Naive B cell (primary cell): ENCODE measurements at regions not wholly inside any gene's neighbourhood (a gene's known extent, or its start where the extent isn't known, plus 50 kb on each side); places are given as distances from the start of the nearest gene placed in this dataset.
A peak's percentile ranks its signal among the peaks of the same experiment; 100 is the strongest.

ENCODE experiments used
- ATAC-seq, 2 donors: fragments of 150-1000 bp; cut with Tn5 transposase; 2 replicates each; pipeline ENCODE4 v1.10.0; 2021; ENCODE audit warnings: low read depth in 2 of 2, mild to moderate bottlenecking in 2 of 2, moderate library complexity in 2 of 2
- DNase-seq: peaks from one replicate; pipeline ENCODE4 v3.0.0; 2022
- H3K27ac Mint-ChIP-seq, 6 donors: one replicate each; pipeline ENCODE4 v1.8.0; 2020 to 2022; ENCODE audit warnings: mild to moderate bottlenecking in 6 of 6, mixed read lengths in 6 of 6, moderate library complexity in 5 of 6, inconsistent platforms in 2 of 6
- H3K27me3 Mint-ChIP-seq, 3 donors: one replicate each; pipeline ENCODE4 v1.8.0; 2021 to 2022; ENCODE audit warnings: mixed read lengths in 3 of 3, mild to moderate bottlenecking in 1 of 3
- H3K36me3 Mint-ChIP-seq, 2 donors: one replicate each; pipeline ENCODE4 v1.8.0; 2020 to 2022; ENCODE audit warnings: mixed read lengths in 2 of 2, inconsistent platforms in 1 of 2, mild to moderate bottlenecking in 1 of 2
- H3K4me1 Mint-ChIP-seq, 3 donors: one replicate each; pipeline ENCODE4 v1.8.0; 2020 to 2022; ENCODE audit warnings: mixed read lengths in 3 of 3, inconsistent platforms in 1 of 3, mild to moderate bottlenecking in 1 of 3, moderate library complexity in 1 of 3
- H3K4me3 Mint-ChIP-seq, 8 donors: one replicate each; pipeline ENCODE4 v1.8.0; 2020 to 2022; ENCODE audit warnings: mild to moderate bottlenecking in 8 of 8, mixed read lengths in 8 of 8, moderate library complexity in 8 of 8, inconsistent platforms in 2 of 8
- H3K9me3 Mint-ChIP-seq, 7 donors: one replicate each; pipeline ENCODE4 v1.8.0; 2020 to 2022; ENCODE audit warnings: mixed read lengths in 7 of 7, mild to moderate bottlenecking in 5 of 7, inconsistent platforms in 2 of 7, moderate library complexity in 1 of 7

- no peaks in the 10 kb centered on the region for H3K27me3 Mint-ChIP-seq
- no peaks in the 10 kb centered on the region for H3K36me3 Mint-ChIP-seq
- DNase-seq (peak; percentile 68), ATAC-seq (peak; percentile 88 to 90)
- H3K4me1 Mint-ChIP-seq, result peaks cover 38 to 42% (median 41%) of the 10 kb centered on the region in 3 donors
- H3K9me3 Mint-ChIP-seq, result peaks cover 0 to 8% (median 6%) of the 10 kb centered on the region in 7 donors
- peak overlapping the region; percentile 12 to 88 (median 74) for H3K4me3 Mint-ChIP-seq
- H3K27ac Mint-ChIP-seq, result peak overlapping the region; percentile 89 to 98 (median 94)
These were observed 113.3 kb downstream of the ZNF280B start for GRCh38 chr22:22395245-22395644.

- no peak for ATAC-seq
- H3K27ac Mint-ChIP-seq, result peak overlapping the region in 5 of 6 donors; percentile 52 to 90 (median 85)
- peak overlapping the region in 3 of 8 donors; percentile 30 to 47 (median 37) for H3K4me3 Mint-ChIP-seq
These were observed 111.7 kb downstream of the ZNF280B start for GRCh38 chr22:22396741-22397291.

GRCh38 chr22:22397292-22397870 lies 111.2 kb downstream of the ZNF280B start:
- no peak for DNase-seq
- Mint-ChIP-seq H3K27ac (peak overlapping the region; percentile 20 to 83 (median 30)), H3K9me3 (peaks cover 0 to 6% (median 5%) of the 10 kb centered on the region in 7 donors), H3K27me3 (no peaks in the 10 kb centered on the region), H3K4me1 (peaks cover 43 to 49% (median 45%) of the 10 kb centered on the region in 3 donors), H3K4me3 (peak overlapping the region in 2 of 8 donors; percentile 37 to 47), H3K36me3 (no peaks in the 10 kb centered on the region)
- no peak for ATAC-seq

More at GRCh38 chr22:22396741-22397291, 111.7 kb downstream of the ZNF280B start:
- no peaks in the 10 kb centered on the region for H3K27me3 Mint-ChIP-seq
- H3K9me3 Mint-ChIP-seq, result peaks cover 0 to 8% (median 6%) of the 10 kb centered on the region in 7 donors
- DNase-seq, result no peak
- H3K36me3 Mint-ChIP-seq, result no peaks in the 10 kb centered on the region
- peaks cover 43 to 49% (median 45%) of the 10 kb centered on the region in 3 donors for H3K4me1 Mint-ChIP-seq

- no peak for ATAC-seq
- DNase-seq, result no peak
- Mint-ChIP-seq H3K4me3 (peak overlapping the region in 1 of 8 donors; percentile 71), H3K36me3 (no peaks in the 10 kb centered on the region), H3K4me1 (peaks cover 43 to 49% (median 44%) of the 10 kb centered on the region in 3 donors), H3K9me3 (peaks cover 0 to 3% (median under 1%) of the 10 kb centered on the region in 7 donors), H3K27ac (peak overlapping the region in 4 of 6 donors; percentile 34 to 83 (median 72)), H3K27me3 (no peaks in the 10 kb centered on the region)
These were observed 110.5 kb downstream of the ZNF280B start for GRCh38 chr22:22397875-22398524.

- Mint-ChIP-seq H3K36me3 (no peaks in the 10 kb centered on the region), H3K4me1 (peaks cover 49 to 52% (median 50%) of the 10 kb centered on the region in 3 donors), H3K4me3 (peak overlapping the region in 1 of 8 donors; percentile 41), H3K9me3 (no peaks in the 10 kb centered on the region), H3K27ac (peak overlapping the region in 2 of 6 donors; percentile 69 to 77), H3K27me3 (no peaks in the 10 kb centered on the region)
- ATAC-seq (no peak), DNase-seq (no peak)
These were observed 109.8 kb downstream of the ZNF280B start for GRCh38 chr22:22398530-22399327.

GRCh38 chr22:22400099-22400498 lies 108.4 kb downstream of the ZNF280B start:
- no peak for ATAC-seq
- DNase-seq, result no peak
- Mint-ChIP-seq H3K36me3 (no peaks in the 10 kb centered on the region), H3K27ac (peak overlapping the region in 1 of 6 donors; percentile 29), H3K9me3 (no peaks in the 10 kb centered on the region), H3K4me3 (no peak overlapping the region), H3K4me1 (peaks cover 48 to 56% (median 53%) of the 10 kb centered on the region in 3 donors), H3K27me3 (no peaks in the 10 kb centered on the region)

- Mint-ChIP-seq H3K4me3 (no peak overlapping the region), H3K27ac (peak overlapping the region in 3 of 6 donors; percentile 5 to 59 (median 42)), H3K27me3 (no peaks in the 10 kb centered on the region), H3K36me3 (no peaks in the 10 kb centered on the region), H3K9me3 (no peaks in the 10 kb centered on the region), H3K4me1 (peaks cover 49 to 58% (median 55%) of the 10 kb centered on the region in 3 donors)
- DNase-seq (no peak), ATAC-seq (no peak)
These were observed 107.6 kb downstream of the ZNF280B start for GRCh38 chr22:22400964-22401363.

- Mint-ChIP-seq H3K27me3 (no peaks in the 10 kb centered on the region), H3K4me1 (peaks cover 51 to 62% (median 59%) of the 10 kb centered on the region in 3 donors), H3K9me3 (no peaks in the 10 kb centered on the region), H3K27ac (peak overlapping the region in 1 of 6 donors; percentile 59), H3K4me3 (no peak overlapping the region), H3K36me3 (no peaks in the 10 kb centered on the region)
- ATAC-seq (no peak), DNase-seq (no peak)
These were observed 107.2 kb downstream of the ZNF280B start for GRCh38 chr22:22401381-22401780.

- ATAC-seq (no peak), DNase-seq (no peak)
- H3K4me1 Mint-ChIP-seq, result peaks cover 49 to 61% (median 60%) of the 10 kb centered on the region in 3 donors
- no peaks in the 10 kb centered on the region for H3K36me3 Mint-ChIP-seq
- H3K27ac Mint-ChIP-seq, result peak overlapping the region in 2 of 6 donors; percentile 30 to 60
- peak overlapping the region in 1 of 8 donors; percentile 69 for H3K4me3 Mint-ChIP-seq
- H3K27me3 Mint-ChIP-seq, result no peaks in the 10 kb centered on the region
- no peaks in the 10 kb centered on the region for H3K9me3 Mint-ChIP-seq
These were observed 105.2 kb downstream of the ZNF280B start for GRCh38 chr22:22403306-22403705.

GRCh38 chr22:22403771-22404170 lies 104.8 kb downstream of the ZNF280B start:
- Mint-ChIP-seq H3K36me3 (no peaks in the 10 kb centered on the region), H3K4me3 (peak overlapping the region in 2 of 8 donors; percentile 36 to 73), H3K4me1 (peaks cover 53 to 65% (median 65%) of the 10 kb centered on the region in 3 donors), H3K27ac (peak overlapping the region in 1 of 6 donors; percentile 30), H3K27me3 (no peaks in the 10 kb centered on the region), H3K9me3 (no peaks in the 10 kb centered on the region)
- DNase-seq, result no peak
- ATAC-seq, result peak; percentile 48 to 49

GRCh38 chr22:22404598-22405284 lies 103.8 kb downstream of the ZNF280B start:
- peak; percentile 71 for DNase-seq
- H3K36me3 Mint-ChIP-seq, result no peaks in the 10 kb centered on the region
- H3K9me3 Mint-ChIP-seq, result no peaks in the 10 kb centered on the region
- H3K27me3 Mint-ChIP-seq, result no peaks in the 10 kb centered on the region
- H3K27ac Mint-ChIP-seq, result peak overlapping the region; percentile 44 to 88 (median 74)
- ATAC-seq, result peak; percentile 91
- H3K4me3 Mint-ChIP-seq, result peak overlapping the region in 6 of 8 donors; percentile 26 to 73 (median 47)
- peaks cover 58 to 75% (median 74%) of the 10 kb centered on the region in 3 donors for H3K4me1 Mint-ChIP-seq

- ATAC-seq (no peak), DNase-seq (no peak)
- Mint-ChIP-seq H3K9me3 (no peaks in the 10 kb centered on the region), H3K4me1 (peaks cover 63 to 80% (median 76%) of the 10 kb centered on the region in 3 donors), H3K36me3 (no peaks in the 10 kb centered on the region), H3K4me3 (no peak overlapping the region), H3K27me3 (no peaks in the 10 kb centered on the region), H3K27ac (peak overlapping the region in 4 of 6 donors; percentile 5 to 79 (median 44))
These were observed 102.0 kb downstream of the ZNF280B start for GRCh38 chr22:22406445-22407027.
